K562 (cell line): ENCODE measurements at regions not wholly inside any gene's neighbourhood (a gene's known extent, or its start where the extent isn't known, plus 50 kb on each side); places are given as distances from the start of the nearest gene placed in this dataset.
"Not testable (repeated sequence)": the region's sequence is repeated elsewhere in the genome, so short reads cannot be mapped to it uniquely, and the experiment has no call there.

Experiments
- TBP ChIP-seq: optimal IDR thresholded peaks from 2 replicates; pipeline ENCODE3; 2011; ENCODE audit warnings: low read depth, low read length, improper control_type of control experiment
- ZNF511 ChIP-seq: sonication (generic); formaldehyde crosslinking; IDR thresholded peaks from 2 replicates; pipeline ENCODE4 v1.8.0; 2022; ENCODE audit warnings: mild to moderate bottlenecking, missing genetic modification reagents

GRCh38 chr9:94492125-94492524, 62.8 kb upstream of the PCAT7 start:
- not testable (repeated sequence) for TF ChIP-seq ZNF511 (CRISPR knock-in tag); TBP
